Testis (tissue), 2 donors: ENCODE measurements at regions not wholly inside any gene's neighbourhood (a gene's known extent, or its start where the extent isn't known, plus 50 kb on each side); places are given as distances from the start of the nearest gene placed in this dataset.
"Not testable (repeated sequence)": the region's sequence is repeated elsewhere in the genome, so short reads cannot be mapped to it uniquely, and the experiment has no call there.

Experiments
- CTCF ChIP-seq, 3 experiments: fragments of 450-650 bp in 2 of 3; fragments of 200-600 bp in 1 of 3; sonication (generic) in 1 of 3; IDR thresholded peaks; one replicate each; pipeline ENCODE4 v1.5.1; 2016 to 2019; ENCODE audit warnings: antibody characterized with exemption in 3 of 3, mild to moderate bottlenecking in 2 of 3, moderate library complexity in 1 of 3
- POLR2A ChIP-seq: fragments of 450-650 bp; IDR thresholded peaks from one replicate; pipeline ENCODE4 v1.6.1; 2017; ENCODE audit warnings: antibody characterized with exemption, mild to moderate bottlenecking, moderate library complexity

DNA sequence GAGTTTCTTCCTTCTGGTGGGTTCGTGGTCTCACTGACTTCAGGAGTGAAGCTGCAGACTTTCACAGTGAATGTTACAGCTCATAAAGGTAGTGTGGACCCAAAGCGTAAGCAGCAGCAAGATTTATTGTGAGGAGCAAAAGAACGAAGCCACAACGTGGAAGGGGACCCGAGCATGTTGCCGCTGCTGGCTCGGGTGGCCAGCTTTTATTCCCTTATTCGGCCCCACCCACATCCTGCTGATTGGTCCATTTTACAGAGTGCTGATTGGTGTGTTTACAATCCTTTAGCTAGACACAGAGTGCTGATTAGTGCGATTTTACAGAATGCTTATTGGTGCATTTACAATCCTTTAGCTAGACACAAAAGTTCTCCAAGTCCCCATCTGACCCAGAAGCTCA, 80.6 kb upstream of the SEL1L start:
- TF ChIP-seq CTCF (IDR thresholded peaks at IDR 0.05); POLR2A: not testable (repeated sequence)
